B cell (primary cell): ENCODE measurements at regions not wholly inside any gene's neighbourhood (a gene's known extent, or its start where the extent isn't known, plus 50 kb on each side); places are given as distances from the start of the nearest gene placed in this dataset.

Experiments used
- CTCF ChIP-seq: fragments of 200-600 bp; IDR thresholded peaks from one replicate; pipeline ENCODE4 v1.8.0; 2022; ENCODE audit warnings: antibody characterized with exemption, mild to moderate bottlenecking
- EZH2 ChIP-seq: IDR thresholded peaks from 2 replicates; pipeline ENCODE4 v1.6.1; 2012; ENCODE audit warnings: borderline replicate concordance, low read depth, mild to moderate bottlenecking, moderate library complexity, low read length; ENCODE audit not compliant: insufficient read depth, poor library complexity, severe bottlenecking

- no peak for TF ChIP-seq CTCF
- TF ChIP-seq EZH2 = no peak
Measured at GRCh38 chr18:67047334-67047733, 443.4 kb upstream of the CDH19 start.
